ENCODE measurements at regions not wholly inside any gene's neighbourhood (a gene's known extent, or its start where the extent isn't known, plus 50 kb on each side); places are given as distances from the start of the nearest gene placed in this dataset.

GRCh38 chr11:109998921-109999320 lies 94.3 kb upstream of the ZC3H12C start:
- no peak for DNase-seq (ENCODE audit: extremely low spot score)
- TF ChIP-seq LEF1 (IDR thresholded peaks at IDR 0.05; ENCODE audit: borderline replicate concordance), result no peak
- TF ChIP-seq ZNF384 (IDR thresholded peaks at IDR 0.05), result no peak
- TF ChIP-seq BHLHE40 (IDR thresholded peaks at IDR 0.05; ENCODE audit: borderline replicate concordance), result no peak
- no peak for TF ChIP-seq ARNT (IDR thresholded peaks at IDR 0.05)
- no peak for TF ChIP-seq FOXA1 (IDR thresholded peaks at IDR 0.05)
- no peak for TF ChIP-seq FOXM1 (IDR thresholded peaks at IDR 0.05; ENCODE audit: borderline replicate concordance)
- TF ChIP-seq HDGF (IDR thresholded peaks at IDR 0.05; ENCODE audit: borderline replicate concordance), result no peak
- TF ChIP-seq TARDBP (IDR thresholded peaks at IDR 0.05), result no peak
- no peak for TF ChIP-seq L3MBTL2 (conservative IDR thresholded peaks at IDR 0.05)

GRCh38 chr11:110000031-110000502 lies 93.1 kb upstream of the ZC3H12C start:
- no peak for DNase-seq (ENCODE audit: extremely low spot score)
- TF ChIP-seq LEF1 (IDR thresholded peaks at IDR 0.05; ENCODE audit: borderline replicate concordance) (no peak), SUZ12 (IDR thresholded peaks at IDR 0.05) (no peak), NFRKB (IDR thresholded peaks at IDR 0.05) (no peak), ELF4 (IDR thresholded peaks at IDR 0.05) (no peak), FOXA1 (IDR thresholded peaks at IDR 0.05) (no peak), ARNT (IDR thresholded peaks at IDR 0.05) (no peak), CTBP1 (IDR thresholded peaks at IDR 0.05; ENCODE audit: borderline replicate concordance) (no peak), FOXK2 (IDR thresholded peaks at IDR 0.05) (no peak), FOXM1 (IDR thresholded peaks at IDR 0.05; ENCODE audit: borderline replicate concordance) (no peak), HDGF (IDR thresholded peaks at IDR 0.05; ENCODE audit: borderline replicate concordance) (no peak), ZNF384 (IDR thresholded peaks at IDR 0.05) (no peak), TARDBP (IDR thresholded peaks at IDR 0.05) (no peak), SP1 (IDR thresholded peaks at IDR 0.05) (no peak), PKNOX1 (IDR thresholded peaks at IDR 0.05) (no peak), L3MBTL2 (conservative IDR thresholded peaks at IDR 0.05) (no peak), BHLHE40 (IDR thresholded peaks at IDR 0.05; ENCODE audit: borderline replicate concordance) (no peak)
- ChIA-PET CTCF (no interaction called here), POLR2A (no interaction called here)

More at GRCh38 chr11:109998921-109999320, 94.3 kb upstream of the ZC3H12C start:
- ChIA-PET CTCF (no interaction called here), POLR2A (no interaction called here)

GRCh38 chr11:110000850-110001249 lies 92.3 kb upstream of the ZC3H12C start:
- TF ChIP-seq LEF1 (IDR thresholded peaks at IDR 0.05; ENCODE audit: borderline replicate concordance) (no peak), ZNF384 (IDR thresholded peaks at IDR 0.05) (no peak), SUZ12 (IDR thresholded peaks at IDR 0.05) (no peak), NFRKB (IDR thresholded peaks at IDR 0.05) (no peak), FOXM1 (IDR thresholded peaks at IDR 0.05; ENCODE audit: borderline replicate concordance) (no peak), FOXA1 (IDR thresholded peaks at IDR 0.05) (no peak)
- DNase-seq (ENCODE audit: extremely low spot score), result no peak
- ChIA-PET CTCF (no interaction called here), POLR2A (no interaction called here)

GRCh38 chr11:110003426-110003825 lies 89.8 kb upstream of the ZC3H12C start:
- ChIA-PET CTCF (no interaction called here), POLR2A (no interaction called here)
- DNase-seq (ENCODE audit: extremely low spot score), result no peak
- TF ChIP-seq PKNOX1 (IDR thresholded peaks at IDR 0.05), result no peak
- no peak for TF ChIP-seq FOXA1 (IDR thresholded peaks at IDR 0.05)
- no peak for TF ChIP-seq FOXM1 (IDR thresholded peaks at IDR 0.05; ENCODE audit: borderline replicate concordance)
- no peak for TF ChIP-seq NFRKB (IDR thresholded peaks at IDR 0.05)
- TF ChIP-seq CTBP1 (IDR thresholded peaks at IDR 0.05; ENCODE audit: borderline replicate concordance), result no peak
- no peak for TF ChIP-seq SUZ12 (IDR thresholded peaks at IDR 0.05)
- TF ChIP-seq FOXK2 (IDR thresholded peaks at IDR 0.05), result no peak
- no peak for TF ChIP-seq HDGF (IDR thresholded peaks at IDR 0.05; ENCODE audit: borderline replicate concordance)
- no peak for TF ChIP-seq BHLHE40 (IDR thresholded peaks at IDR 0.05; ENCODE audit: borderline replicate concordance)
- no peak for TF ChIP-seq ZNF384 (IDR thresholded peaks at IDR 0.05)

GRCh38 chr11:110011595-110011994 lies 81.6 kb upstream of the ZC3H12C start:
- DNase-seq (ENCODE audit: extremely low spot score), result no peak
- TF ChIP-seq ARNT (IDR thresholded peaks at IDR 0.05), result no peak
- TF ChIP-seq ELF4 (IDR thresholded peaks at IDR 0.05), result no peak
- no peak for TF ChIP-seq NFRKB (IDR thresholded peaks at IDR 0.05)
- no peak for TF ChIP-seq LEF1 (IDR thresholded peaks at IDR 0.05; ENCODE audit: borderline replicate concordance)
- TF ChIP-seq TARDBP (IDR thresholded peaks at IDR 0.05), result no peak
- no peak for TF ChIP-seq FOXM1 (IDR thresholded peaks at IDR 0.05; ENCODE audit: borderline replicate concordance)
- no peak for TF ChIP-seq FOXK2 (IDR thresholded peaks at IDR 0.05)
- ChIA-PET CTCF (no interaction called here), POLR2A (no interaction called here)

- TF ChIP-seq FOXA1 (IDR thresholded peaks at IDR 0.05), result no peak
- no peak for TF ChIP-seq LEF1 (IDR thresholded peaks at IDR 0.05; ENCODE audit: borderline replicate concordance)
- TF ChIP-seq FOXM1 (IDR thresholded peaks at IDR 0.05; ENCODE audit: borderline replicate concordance), result no peak
- no peak for TF ChIP-seq FOXK2 (IDR thresholded peaks at IDR 0.05)
- no peak for TF ChIP-seq ZNF384 (IDR thresholded peaks at IDR 0.05)
- no peak for TF ChIP-seq L3MBTL2 (conservative IDR thresholded peaks at IDR 0.05)
- TF ChIP-seq ARNT (IDR thresholded peaks at IDR 0.05), result no peak
- TF ChIP-seq CTBP1 (IDR thresholded peaks at IDR 0.05; ENCODE audit: borderline replicate concordance), result no peak
- no peak for TF ChIP-seq PKNOX1 (IDR thresholded peaks at IDR 0.05)
- no peak for TF ChIP-seq SP1 (IDR thresholded peaks at IDR 0.05)
- no peak for TF ChIP-seq BHLHE40 (IDR thresholded peaks at IDR 0.05; ENCODE audit: borderline replicate concordance)
- TF ChIP-seq ELF4 (IDR thresholded peaks at IDR 0.05), result no peak
- ChIA-PET CTCF (no interaction called here), POLR2A (no interaction called here)
- DNase-seq (ENCODE audit: extremely low spot score), result no peak
Observed at GRCh38 chr11:110015695-110016094, 77.5 kb upstream of the ZC3H12C start.
